Mucosa of stomach (tissue), 1 donor: ENCODE measurements at regions not wholly inside any gene's neighbourhood (a gene's known extent, or its start where the extent isn't known, plus 50 kb on each side); places are given as distances from the start of the nearest gene placed in this dataset.

Experiments
- H3K27me3 ChIP-seq: one replicate; pipeline ENCODE4 v1.7.0; 2013; ENCODE audit warnings: mild to moderate bottlenecking, low read length; ENCODE audit not compliant: control insufficient read depth, insufficient read depth
- H3K36me3 ChIP-seq: one replicate; pipeline ENCODE4 v1.7.0; 2013; ENCODE audit warnings: low read length; ENCODE audit not compliant: control insufficient read depth, insufficient read depth
- H3K4me1 ChIP-seq: one replicate; pipeline ENCODE4 v1.7.0; 2013; ENCODE audit warnings: mild to moderate bottlenecking, low read length; ENCODE audit not compliant: control insufficient read depth, insufficient read depth
- H3K4me3 ChIP-seq: one replicate; pipeline ENCODE4 v1.7.0; 2013; ENCODE audit warnings: low read length
- H3K9ac ChIP-seq: one replicate; pipeline ENCODE4 v1.7.0; 2013; ENCODE audit warnings: mild to moderate bottlenecking, low read length, moderate library complexity
- H3K9me3 ChIP-seq: one replicate; pipeline ENCODE4 v1.7.0; 2013; ENCODE audit warnings: mild to moderate bottlenecking, low read length, moderate library complexity; ENCODE audit not compliant: control insufficient read depth
- donor health status: Pancreatic carcinoma.

DNA sequence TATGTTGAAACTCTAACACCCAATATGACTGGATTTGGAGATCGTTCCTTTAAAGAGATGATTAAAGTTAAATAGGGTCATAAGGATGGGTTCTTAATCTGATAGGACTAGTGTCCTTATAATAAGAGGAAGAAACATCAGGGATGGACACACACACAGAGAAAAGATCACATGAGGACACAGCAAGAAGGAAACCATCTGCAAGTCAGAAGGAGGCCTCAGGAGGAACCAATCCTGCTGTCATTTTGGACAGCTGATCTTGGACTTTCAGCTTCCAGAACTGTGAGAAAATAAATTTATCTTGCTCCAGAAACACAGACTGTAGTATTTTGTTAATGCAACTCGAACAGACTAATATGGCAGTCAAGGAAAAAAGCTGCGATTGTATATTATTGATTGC, 631.5 kb downstream of the PCDH7 start:
- no peak overlapping the region for H3K9ac ChIP-seq

DNA sequence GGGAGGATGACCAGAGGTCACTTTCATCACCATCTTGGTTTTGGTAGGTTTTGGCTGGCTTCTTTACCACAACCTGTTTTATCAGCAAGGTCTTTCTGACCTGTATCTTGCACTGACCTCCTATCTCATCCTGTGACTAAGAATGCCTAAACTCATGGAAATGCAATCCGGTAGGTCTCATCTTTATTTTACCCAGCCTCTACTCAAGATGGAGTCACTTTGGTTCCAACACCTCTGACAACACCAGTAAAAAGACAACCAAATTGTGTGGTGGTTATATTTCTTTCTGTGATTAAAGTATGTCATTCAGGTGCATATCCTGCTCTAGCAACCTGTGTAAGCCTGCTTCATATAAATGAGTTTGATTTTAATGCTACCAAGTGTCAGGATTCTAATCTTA, 636.7 kb downstream of the PCDH7 start:
- Histone ChIP-seq H3K27me3 (no peaks in the 10 kb centered on the region), H3K36me3 (no peaks in the 10 kb centered on the region), H3K9ac (no peak overlapping the region), H3K4me3 (no peak overlapping the region), H3K9me3 (no peaks in the 10 kb centered on the region), H3K4me1 (no peaks in the 10 kb centered on the region)

More for the DNA sequence above, 631.5 kb downstream of the PCDH7 start:
- Histone ChIP-seq H3K4me3 (no peak overlapping the region), H3K36me3 (no peaks in the 10 kb centered on the region), H3K4me1 (no peaks in the 10 kb centered on the region), H3K27me3 (no peaks in the 10 kb centered on the region), H3K9me3 (no peaks in the 10 kb centered on the region)

DNA sequence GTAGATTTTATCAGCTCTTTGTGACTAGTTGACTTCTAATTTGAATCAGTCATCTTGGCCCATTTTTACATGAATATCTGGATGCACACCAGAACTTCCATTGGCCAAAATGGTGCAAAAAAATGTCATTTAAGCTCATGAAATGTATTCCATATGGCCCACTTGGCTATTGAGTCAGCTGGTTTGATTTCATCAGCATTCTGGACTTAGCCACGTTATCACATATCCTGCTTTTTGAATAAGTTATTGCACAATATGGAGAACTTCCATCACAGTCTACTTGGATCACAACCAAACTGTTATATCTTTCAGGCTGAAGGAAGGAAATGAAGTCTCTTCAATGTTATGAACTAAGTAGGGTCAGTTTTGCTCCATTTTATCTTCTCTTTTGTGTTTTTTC, 640.6 kb downstream of the PCDH7 start:
- Histone ChIP-seq H3K4me1 (no peaks in the 10 kb centered on the region), H3K4me3 (no peak overlapping the region), H3K27me3 (no peaks in the 10 kb centered on the region)

DNA sequence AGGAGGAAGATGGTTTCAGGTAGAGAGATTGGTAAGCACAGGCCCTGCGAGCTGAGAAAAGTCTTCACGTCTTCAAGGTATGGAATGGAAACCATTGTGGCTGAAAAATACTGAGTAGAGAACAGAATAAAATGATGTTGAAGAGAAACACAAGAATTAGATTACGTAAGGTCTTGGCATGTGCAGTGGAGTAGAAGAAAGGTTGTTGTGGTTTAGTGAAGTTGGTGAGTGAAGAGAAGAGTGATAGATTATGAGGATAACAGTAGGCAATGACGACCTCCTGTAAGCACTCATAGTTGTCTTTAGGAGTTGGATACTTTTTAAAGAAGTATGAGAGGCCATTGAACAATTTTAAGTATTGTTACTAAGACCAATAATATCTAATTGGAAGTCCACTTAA, 642.6 kb downstream of the PCDH7 start:
- Histone ChIP-seq H3K36me3 (no peaks in the 10 kb centered on the region), H3K4me1 (no peaks in the 10 kb centered on the region), H3K9ac (no peak overlapping the region), H3K9me3 (no peaks in the 10 kb centered on the region), H3K27me3 (no peaks in the 10 kb centered on the region), H3K4me3 (no peak overlapping the region)

More for the DNA sequence above, 640.6 kb downstream of the PCDH7 start:
- Histone ChIP-seq H3K36me3 (no peaks in the 10 kb centered on the region), H3K9me3 (no peaks in the 10 kb centered on the region), H3K9ac (no peak overlapping the region)

DNA sequence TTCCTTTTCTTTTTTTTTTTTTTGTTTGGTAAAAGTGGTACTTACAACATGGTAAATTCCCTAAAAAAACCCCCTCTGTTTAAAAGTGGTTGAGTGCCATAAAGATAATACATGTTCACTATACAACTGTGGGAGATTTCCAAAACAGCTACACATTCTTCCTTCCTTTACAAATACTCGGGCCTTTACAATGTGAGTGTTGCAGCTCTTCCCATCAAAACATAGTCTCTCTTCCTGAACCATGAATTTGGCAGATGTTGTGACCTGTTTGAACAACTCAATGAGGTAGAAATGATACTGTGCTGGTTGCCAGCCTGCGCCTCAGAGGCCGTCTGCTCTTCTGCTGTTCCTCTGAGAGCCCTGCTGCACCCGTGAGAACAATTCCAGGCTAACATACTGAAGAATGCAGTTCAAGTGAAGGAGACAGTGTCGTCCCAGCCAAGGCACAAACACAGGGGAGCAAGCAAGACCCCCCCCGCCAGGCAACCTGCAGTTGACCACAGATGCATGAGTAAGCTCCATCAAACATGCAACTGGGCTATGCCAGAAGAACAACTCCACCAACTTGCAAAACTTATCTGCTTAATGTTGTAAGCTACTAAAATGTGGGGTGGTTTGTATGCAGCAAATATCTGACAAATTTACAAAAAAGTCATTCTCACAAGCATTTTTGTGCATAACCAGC, 645.0 kb downstream of the PCDH7 start:
- Histone ChIP-seq H3K9ac (no peak overlapping the region), H3K4me1 (no peaks in the 10 kb centered on the region), H3K36me3 (no peaks in the 10 kb centered on the region), H3K4me3 (no peak overlapping the region), H3K27me3 (no peaks in the 10 kb centered on the region), H3K9me3 (no peaks in the 10 kb centered on the region)

DNA sequence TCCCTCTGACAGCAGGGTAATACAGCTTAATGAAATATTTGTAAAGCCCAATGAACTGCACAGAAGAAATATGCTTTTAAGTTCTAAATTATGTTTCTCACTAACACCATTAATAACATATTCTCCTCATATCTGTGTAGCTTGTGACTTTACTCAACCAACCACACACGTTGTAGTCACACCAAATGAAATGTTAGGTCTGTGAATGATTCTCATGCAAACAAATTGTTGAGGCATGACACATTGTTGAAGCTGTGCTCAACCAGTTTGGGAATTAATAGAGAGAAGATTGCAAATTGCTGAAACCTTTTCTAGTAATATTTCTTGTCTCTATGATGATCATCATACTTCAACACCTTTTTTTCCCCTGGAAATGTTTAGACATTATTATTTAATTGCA, 645.9 kb downstream of the PCDH7 start:
- Histone ChIP-seq H3K4me1 (no peaks in the 10 kb centered on the region), H3K27me3 (no peaks in the 10 kb centered on the region), H3K4me3 (no peak overlapping the region), H3K9me3 (no peaks in the 10 kb centered on the region), H3K9ac (no peak overlapping the region), H3K36me3 (no peaks in the 10 kb centered on the region)

DNA sequence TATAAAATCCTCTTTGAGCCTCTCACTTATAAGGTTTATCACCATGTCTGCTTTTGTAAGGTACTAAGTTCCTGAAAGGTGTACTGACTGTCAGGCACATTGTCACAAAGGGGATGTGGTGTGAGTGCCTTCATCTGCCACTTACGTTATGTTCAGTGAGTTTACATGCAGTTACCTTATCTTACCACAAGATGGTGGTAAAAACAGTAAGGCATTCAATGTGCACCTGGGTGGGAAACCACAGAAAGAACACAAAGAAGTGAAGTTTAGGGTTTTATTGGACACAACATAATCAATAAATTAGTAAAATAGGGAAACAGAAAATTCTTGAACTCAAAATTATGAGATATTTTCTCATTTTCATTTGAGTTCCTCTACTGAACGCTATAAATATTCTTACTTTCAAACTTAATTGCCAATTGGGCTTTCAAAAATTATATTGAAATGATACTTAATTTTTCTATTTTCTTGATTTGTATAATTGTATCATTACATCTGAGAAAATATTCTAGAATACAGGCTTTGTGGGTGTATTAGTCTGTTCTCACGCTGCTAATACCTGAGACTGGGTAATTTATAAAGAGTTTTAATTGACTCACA, 650.8 kb downstream of the PCDH7 start:
- no peaks in the 10 kb centered on the region for H3K9me3 ChIP-seq
- no peak overlapping the region for H3K4me3 ChIP-seq
- H3K9ac ChIP-seq = no peak overlapping the region
- H3K27me3 ChIP-seq = no peaks in the 10 kb centered on the region
- H3K4me1 ChIP-seq = no peaks in the 10 kb centered on the region
- H3K36me3 ChIP-seq = no peaks in the 10 kb centered on the region

DNA sequence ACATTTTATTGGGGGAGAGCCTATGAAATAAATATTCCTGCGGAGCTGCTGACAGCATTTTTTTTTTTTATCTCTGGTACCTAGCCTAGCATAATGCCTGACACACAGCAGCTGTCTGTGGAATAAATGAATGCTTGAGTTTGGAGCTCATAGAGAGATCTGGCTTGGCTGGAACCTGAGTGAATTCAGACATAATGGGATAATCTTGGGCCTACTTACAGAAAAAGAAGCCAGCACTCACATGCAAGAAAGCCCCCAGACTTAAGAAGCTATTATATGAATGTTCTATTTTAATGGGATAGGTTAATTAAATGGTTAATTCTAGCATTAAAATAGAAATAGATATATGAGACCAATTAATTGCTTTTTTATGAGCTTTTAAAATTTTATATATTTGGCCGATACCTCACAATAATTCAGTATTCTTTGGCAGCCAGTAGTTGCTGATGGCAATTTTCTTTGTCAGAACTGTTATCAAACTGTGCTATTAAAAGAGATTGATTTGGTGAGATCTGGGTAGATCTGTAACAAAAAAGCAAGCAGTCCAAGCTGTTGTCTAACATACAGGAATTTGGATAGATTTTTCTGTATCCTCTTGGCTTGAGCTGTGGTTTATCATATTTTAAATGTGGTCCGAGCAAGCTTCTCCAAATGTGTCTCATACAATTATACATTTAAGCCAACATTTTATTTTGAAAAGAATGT, 654.2 kb downstream of the PCDH7 start:
- no peak overlapping the region for H3K9ac ChIP-seq
- H3K4me1 ChIP-seq = no peaks in the 10 kb centered on the region
- no peaks in the 10 kb centered on the region for H3K36me3 ChIP-seq
- H3K27me3 ChIP-seq = no peaks in the 10 kb centered on the region
- no peak overlapping the region for H3K4me3 ChIP-seq
- H3K9me3 ChIP-seq = no peaks in the 10 kb centered on the region

DNA sequence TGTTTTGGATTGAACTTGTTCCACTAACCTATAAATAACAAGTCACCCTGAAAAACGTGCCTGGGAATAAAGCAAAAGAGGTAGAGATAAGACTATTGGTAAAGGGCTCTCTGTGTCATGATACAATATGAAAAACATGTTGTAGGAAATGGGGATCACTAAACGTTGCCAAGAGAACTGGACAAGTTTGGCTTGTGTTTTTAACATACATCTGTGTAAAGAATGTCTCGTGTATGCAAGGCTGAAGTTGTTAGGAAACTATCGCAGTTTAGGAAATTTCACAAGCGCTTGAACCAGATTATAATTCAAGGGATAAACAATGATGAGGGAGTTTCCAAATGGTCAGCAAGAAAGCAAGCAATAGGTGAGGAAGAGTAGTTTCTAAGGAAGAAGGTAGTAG, 655.8 kb downstream of the PCDH7 start:
- no peaks in the 10 kb centered on the region for H3K4me1 ChIP-seq
- no peaks in the 10 kb centered on the region for H3K36me3 ChIP-seq
- H3K9ac ChIP-seq = no peak overlapping the region
- H3K9me3 ChIP-seq = no peaks in the 10 kb centered on the region
- H3K4me3 ChIP-seq = no peak overlapping the region
- no peaks in the 10 kb centered on the region for H3K27me3 ChIP-seq

DNA sequence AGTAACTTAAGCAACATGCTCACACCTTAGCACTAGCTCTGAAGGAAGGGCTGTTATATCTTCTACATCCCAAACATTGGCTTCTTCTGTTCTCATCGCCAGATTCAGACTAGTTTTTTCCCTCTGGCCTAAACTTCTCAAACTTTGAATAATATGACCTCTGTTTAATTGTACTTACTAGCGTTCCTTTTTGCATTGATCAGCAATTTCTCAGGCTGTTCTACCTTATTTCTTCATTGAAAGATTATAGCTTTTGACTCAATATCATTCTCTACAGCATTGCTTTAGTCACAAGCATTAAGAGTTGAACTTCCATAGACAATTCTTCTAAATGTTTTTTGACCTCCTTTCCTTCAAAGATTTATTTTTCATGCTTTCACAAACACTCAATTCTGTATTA, 659.2 kb downstream of the PCDH7 start:
- no peaks in the 10 kb centered on the region for H3K27me3 ChIP-seq
- H3K9me3 ChIP-seq = no peaks in the 10 kb centered on the region
- H3K36me3 ChIP-seq = no peaks in the 10 kb centered on the region
- no peak overlapping the region for H3K9ac ChIP-seq
- H3K4me3 ChIP-seq = no peak overlapping the region
- no peaks in the 10 kb centered on the region for H3K4me1 ChIP-seq

DNA sequence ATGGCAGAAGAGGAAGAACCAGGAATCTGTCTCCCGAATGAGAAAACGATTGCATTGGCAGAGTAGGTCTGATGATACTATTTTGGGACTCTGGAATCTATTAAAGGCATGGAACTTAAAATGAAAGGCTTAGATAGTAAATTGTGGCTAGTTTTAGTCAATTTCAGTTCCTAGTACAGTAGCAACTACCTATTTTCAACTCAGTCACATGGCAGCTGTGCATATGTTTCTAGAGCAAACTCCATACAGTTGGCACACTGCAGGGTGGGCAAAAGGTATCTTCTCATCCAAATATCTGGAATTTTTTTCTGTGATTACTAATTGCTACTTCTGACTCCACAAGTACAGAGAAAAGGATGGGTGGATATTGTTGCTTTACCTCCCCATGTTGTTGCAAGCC, 663.6 kb downstream of the PCDH7 start:
- Histone ChIP-seq H3K9me3 (no peaks in the 10 kb centered on the region), H3K4me3 (no peak overlapping the region), H3K9ac (no peak overlapping the region), H3K4me1 (no peaks in the 10 kb centered on the region), H3K27me3 (no peaks in the 10 kb centered on the region), H3K36me3 (no peaks in the 10 kb centered on the region)

DNA sequence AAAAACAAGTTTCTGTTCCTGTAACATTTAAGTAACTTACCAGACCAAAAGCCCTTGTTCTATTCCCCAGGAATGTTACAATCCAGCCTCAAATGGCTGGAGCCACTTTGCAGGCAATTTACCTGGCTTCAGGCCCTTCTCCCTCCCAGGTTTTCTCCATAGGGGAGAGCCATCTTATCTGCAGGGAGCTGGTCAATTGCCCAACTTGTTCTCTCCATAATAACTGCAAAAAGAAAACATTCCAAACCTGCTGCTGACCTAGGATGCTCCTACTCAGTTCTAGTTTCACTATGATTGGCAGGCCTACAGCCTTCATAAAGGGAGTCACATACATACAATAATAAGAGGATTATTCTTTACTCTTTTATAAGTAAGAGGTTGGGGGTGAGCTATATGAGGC, 670.7 kb downstream of the PCDH7 start:
- H3K9ac ChIP-seq = no peak overlapping the region
- H3K4me3 ChIP-seq = no peak overlapping the region
- no peaks in the 10 kb centered on the region for H3K9me3 ChIP-seq
- H3K4me1 ChIP-seq = no peaks in the 10 kb centered on the region
- no peaks in the 10 kb centered on the region for H3K27me3 ChIP-seq
- no peaks in the 10 kb centered on the region for H3K36me3 ChIP-seq
